Skeletal muscle tissue (tissue), 3 donors: ENCODE measurements at regions not wholly inside any gene's neighbourhood (a gene's known extent, or its start where the extent isn't known, plus 50 kb on each side); places are given as distances from the start of the nearest gene placed in this dataset.
"Not testable (repeated sequence)": the region's sequence is repeated elsewhere in the genome, so short reads cannot be mapped to it uniquely, and the experiment has no call there.

Experiments
- H3K27ac ChIP-seq: one replicate; pipeline ENCODE4 v1.7.0; 2013; ENCODE audit warnings: mild to moderate bottlenecking, low read depth, low read length, inconsistent platforms
- H3K27me3 ChIP-seq, 3 donors: one replicate each; pipeline ENCODE4 v1.7.0; 2013; ENCODE audit warnings: low read length in 3 of 3; ENCODE audit not compliant: control insufficient read depth in 3 of 3, insufficient read depth in 3 of 3
- H3K36me3 ChIP-seq, 3 donors: one replicate each; pipeline ENCODE4 v1.7.0; 2013; ENCODE audit warnings: low read length in 3 of 3; ENCODE audit not compliant: control insufficient read depth in 3 of 3, insufficient read depth in 3 of 3
- H3K4me1 ChIP-seq, 3 donors: one replicate each; pipeline ENCODE4 v1.7.0; 2013; ENCODE audit warnings: low read length in 3 of 3, mild to moderate bottlenecking in 3 of 3; ENCODE audit not compliant: control insufficient read depth in 3 of 3, insufficient read depth in 3 of 3
- H3K4me3 ChIP-seq, 3 donors: one replicate each; pipeline ENCODE4 v1.7.0; 2013; ENCODE audit warnings: low read length in 3 of 3
- H3K9ac ChIP-seq, 3 donors: one replicate each; pipeline ENCODE4 v1.7.0; 2013; ENCODE audit warnings: low read length in 3 of 3, mild to moderate bottlenecking in 3 of 3, moderate library complexity in 2 of 3, low read depth in 1 of 3
- H3K9me3 ChIP-seq, 3 donors: one replicate each; pipeline ENCODE4 v1.7.0; 2013; ENCODE audit warnings: low read length in 3 of 3; ENCODE audit not compliant: control insufficient read depth in 3 of 3
- donor health status: Osteomylitis.

DNA sequence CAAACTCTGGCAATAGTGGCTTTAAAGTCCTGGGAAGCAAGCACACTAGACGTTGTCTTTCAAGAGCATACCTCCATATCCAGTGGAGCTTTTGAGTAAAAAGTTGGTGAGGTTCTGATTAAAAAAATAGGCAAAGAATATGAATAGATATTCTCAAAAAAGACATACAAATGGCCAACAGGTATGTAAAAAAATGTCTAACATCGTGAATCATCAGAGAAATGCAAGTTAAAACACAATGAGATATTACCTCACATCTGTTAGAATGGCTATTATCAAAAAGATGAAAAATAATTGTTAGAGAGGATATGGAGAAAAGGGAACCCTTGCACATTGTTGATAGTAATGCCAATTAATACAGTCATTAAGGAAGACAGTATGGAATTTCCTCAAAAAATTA is 407.1 kb downstream of the MDFIC start:
- Histone ChIP-seq H3K4me1 (no peaks in the 10 kb centered on the region), H3K9me3 (no peaks in the 10 kb centered on the region), H3K27ac (no peak overlapping the region), H3K27me3 (no peaks in the 10 kb centered on the region), H3K36me3 (no peaks in the 10 kb centered on the region), H3K9ac (no peak overlapping the region), H3K4me3 (no peak overlapping the region)

DNA sequence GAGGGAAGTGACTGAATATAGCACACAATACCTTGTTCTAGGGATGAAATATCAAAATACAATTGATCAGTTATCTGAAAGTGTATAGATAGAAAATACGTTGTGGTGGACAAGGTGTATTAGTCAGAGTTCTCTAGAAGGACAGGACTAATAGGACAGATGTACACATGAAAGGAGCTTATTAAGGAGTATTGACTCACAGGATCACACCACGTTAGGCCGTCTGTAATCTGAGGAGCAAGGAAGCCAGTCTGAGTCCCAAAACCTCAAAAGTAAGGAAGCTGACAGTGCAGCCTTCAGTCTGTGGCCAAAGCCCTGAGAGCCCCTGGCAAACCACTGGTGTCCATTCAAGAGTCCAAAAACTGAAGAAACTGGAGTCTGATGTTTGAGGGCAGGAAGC is 406.1 kb downstream of the MDFIC start:
- Histone ChIP-seq H3K27ac (no peak overlapping the region), H3K36me3 (no peaks in the 10 kb centered on the region), H3K27me3 (no peaks in the 10 kb centered on the region), H3K9ac (no peak overlapping the region), H3K4me1 (no peaks in the 10 kb centered on the region), H3K9me3 (no peaks in the 10 kb centered on the region), H3K4me3 (no peak overlapping the region)

DNA sequence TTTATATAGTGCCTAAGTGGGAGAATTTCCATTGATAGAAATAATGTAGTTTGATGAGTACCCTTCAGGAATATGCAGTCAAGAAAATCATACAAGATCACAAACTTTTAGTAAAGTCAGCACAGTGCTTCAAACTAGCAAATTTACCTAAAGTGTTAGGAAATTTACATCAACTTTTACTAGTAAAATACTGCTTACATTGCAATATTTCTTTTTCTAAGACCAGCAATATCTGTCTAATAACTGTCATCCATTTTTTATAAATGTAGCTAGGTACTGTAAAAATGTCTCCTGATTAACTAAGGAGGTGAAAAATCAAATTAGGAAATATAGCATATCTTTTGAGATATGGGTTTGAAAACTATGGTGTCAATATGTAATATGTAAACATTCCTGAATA is 405.4 kb downstream of the MDFIC start:
- no peaks in the 10 kb centered on the region for H3K36me3 ChIP-seq
- no peaks in the 10 kb centered on the region for H3K27me3 ChIP-seq
- H3K4me3 ChIP-seq, result no peak overlapping the region
- H3K9ac ChIP-seq, result no peak overlapping the region
- no peaks in the 10 kb centered on the region for H3K9me3 ChIP-seq
- H3K4me1 ChIP-seq, result no peaks in the 10 kb centered on the region
- H3K27ac ChIP-seq, result no peak overlapping the region

DNA sequence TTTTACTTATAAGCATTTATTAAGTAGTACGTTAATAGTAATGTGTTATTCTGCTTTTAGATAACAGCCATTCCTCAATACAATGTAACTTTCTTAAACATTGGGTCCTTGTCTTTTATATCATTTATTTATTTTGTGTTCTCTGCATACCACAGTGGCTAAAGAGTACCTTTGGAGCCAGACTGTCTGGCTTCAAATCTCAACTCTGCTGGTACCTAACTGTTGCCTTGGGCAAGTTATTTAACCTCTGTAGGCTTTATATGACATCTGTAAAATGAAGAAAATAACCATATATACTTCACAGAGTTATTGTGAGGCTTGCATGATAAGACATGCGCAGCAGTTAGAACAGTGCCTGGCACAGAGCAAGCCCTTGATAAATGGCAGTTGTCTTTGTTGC is 397.6 kb downstream of the MDFIC start:
- Histone ChIP-seq H3K36me3 (no peaks in the 10 kb centered on the region), H3K9ac (no peak overlapping the region), H3K9me3 (no peaks in the 10 kb centered on the region), H3K4me1 (no peaks in the 10 kb centered on the region), H3K4me3 (no peak overlapping the region), H3K27me3 (no peaks in the 10 kb centered on the region), H3K27ac (no peak overlapping the region)

DNA sequence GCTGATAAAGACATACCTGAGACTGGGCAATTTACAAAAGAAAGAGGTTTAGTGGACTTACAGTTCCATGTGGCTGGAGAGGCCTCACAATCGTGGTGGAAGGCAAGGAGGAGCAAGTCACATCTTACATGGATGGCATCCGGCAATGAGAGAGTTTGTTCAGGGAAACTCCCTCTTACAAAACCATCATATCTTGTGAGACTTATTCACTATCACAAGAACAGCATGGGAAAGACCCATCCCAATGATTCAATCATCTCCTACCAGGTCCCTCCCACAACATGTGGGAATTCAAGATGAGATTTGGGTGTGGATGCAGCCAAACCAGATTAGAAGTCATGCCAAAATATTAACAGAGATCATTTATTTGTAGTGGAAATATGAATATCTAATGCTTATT is 388.4 kb downstream of the MDFIC start:
- not testable (repeated sequence) for H3K9ac ChIP-seq, H3K9me3 ChIP-seq, H3K27me3 ChIP-seq, H3K27ac ChIP-seq, H3K4me3 ChIP-seq, H3K36me3 ChIP-seq, H3K4me1 ChIP-seq

DNA sequence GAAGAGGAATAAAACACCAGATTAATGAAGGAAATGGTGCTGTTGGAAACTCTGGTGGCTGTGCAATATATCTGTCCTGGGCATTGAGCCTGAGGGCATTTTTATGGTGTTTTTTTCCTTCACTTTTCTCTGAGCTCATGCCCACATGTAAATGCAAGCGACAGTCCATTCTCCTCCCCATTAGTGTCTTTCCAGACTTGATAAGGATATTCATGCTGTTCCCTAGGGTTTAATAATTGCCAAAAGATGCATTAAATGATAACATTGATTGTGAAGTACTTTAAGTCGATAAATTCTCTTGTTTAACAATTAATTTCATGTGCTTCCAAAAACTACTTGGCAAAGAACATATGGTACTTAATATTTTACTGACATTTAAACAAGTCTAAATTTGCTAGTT is 384.7 kb downstream of the MDFIC start:
- H3K27me3 ChIP-seq, result no peaks in the 10 kb centered on the region
- no peaks in the 10 kb centered on the region for H3K36me3 ChIP-seq
- no peak overlapping the region for H3K4me3 ChIP-seq
- H3K9ac ChIP-seq, result no peak overlapping the region
- no peaks in the 10 kb centered on the region for H3K4me1 ChIP-seq
- H3K9me3 ChIP-seq, result no peaks in the 10 kb centered on the region
- H3K27ac ChIP-seq, result no peak overlapping the region

DNA sequence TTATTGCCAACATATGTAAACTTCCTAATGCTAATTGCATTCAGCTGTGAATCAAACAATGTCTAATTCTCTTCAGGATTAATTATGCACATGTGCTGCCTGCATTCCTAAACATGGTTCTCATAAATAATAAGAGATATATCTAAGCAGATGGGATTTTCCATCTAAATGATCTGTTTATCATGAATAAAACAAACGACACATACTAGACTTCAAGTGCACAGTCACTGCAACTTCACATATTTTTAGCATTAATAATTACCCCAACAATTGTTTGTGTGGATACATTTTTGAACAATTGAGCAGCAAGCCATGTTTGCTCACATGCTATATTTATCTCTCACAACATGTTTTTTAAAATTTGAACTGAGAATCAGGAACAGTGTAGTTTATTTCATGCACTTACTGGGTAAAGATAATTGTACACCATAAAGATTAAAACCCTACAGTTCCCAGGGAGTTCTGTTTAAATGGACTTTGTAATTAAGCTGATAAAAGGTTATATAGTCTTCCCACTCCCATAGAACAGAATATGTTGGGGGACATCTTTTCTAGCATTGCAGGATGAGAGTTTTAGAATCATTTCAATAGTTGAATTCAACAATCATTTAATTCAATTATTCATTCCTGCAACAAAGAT is 378.5 kb downstream of the MDFIC start:
- no peaks in the 10 kb centered on the region for H3K36me3 ChIP-seq
- H3K4me3 ChIP-seq, result no peak overlapping the region
- no peak overlapping the region for H3K27ac ChIP-seq
- no peaks in the 10 kb centered on the region for H3K27me3 ChIP-seq
- no peak overlapping the region for H3K9ac ChIP-seq
- no peaks in the 10 kb centered on the region for H3K9me3 ChIP-seq
- H3K4me1 ChIP-seq, result no peaks in the 10 kb centered on the region

DNA sequence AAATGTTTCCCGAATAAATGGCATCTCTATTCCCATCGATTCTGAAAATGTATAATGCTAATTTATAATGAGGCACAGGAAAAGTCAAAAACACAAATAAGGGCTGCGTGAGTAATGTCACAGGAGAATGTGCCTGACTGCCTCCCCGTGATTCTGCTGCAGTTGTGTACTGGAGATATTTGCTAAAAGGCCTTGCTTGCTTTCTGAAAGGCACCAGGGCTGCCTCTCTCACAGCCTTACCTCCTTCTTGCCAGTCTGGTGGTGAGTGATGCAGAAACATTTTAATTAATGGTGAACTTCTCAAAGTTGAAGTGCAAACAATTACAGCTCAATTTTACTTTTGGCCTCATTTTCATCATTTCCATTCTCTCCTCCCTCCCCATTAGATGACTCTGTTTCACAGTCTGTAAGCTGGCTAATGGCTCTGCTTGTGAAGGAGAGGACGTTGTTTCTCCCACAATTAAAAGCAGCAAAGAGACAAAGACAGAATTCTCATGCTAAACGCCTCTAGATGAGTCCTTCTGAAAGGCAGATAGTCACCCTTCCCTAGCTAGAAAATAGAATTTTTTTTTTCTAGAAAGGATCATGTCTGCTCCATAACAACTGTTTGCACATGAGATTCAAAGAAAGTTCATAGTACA is 377.6 kb downstream of the MDFIC start:
- Histone ChIP-seq H3K9ac (no peak overlapping the region), H3K4me3 (no peak overlapping the region), H3K27me3 (no peaks in the 10 kb centered on the region), H3K27ac (no peak overlapping the region), H3K9me3 (no peaks in the 10 kb centered on the region), H3K36me3 (no peaks in the 10 kb centered on the region), H3K4me1 (no peaks in the 10 kb centered on the region)

DNA sequence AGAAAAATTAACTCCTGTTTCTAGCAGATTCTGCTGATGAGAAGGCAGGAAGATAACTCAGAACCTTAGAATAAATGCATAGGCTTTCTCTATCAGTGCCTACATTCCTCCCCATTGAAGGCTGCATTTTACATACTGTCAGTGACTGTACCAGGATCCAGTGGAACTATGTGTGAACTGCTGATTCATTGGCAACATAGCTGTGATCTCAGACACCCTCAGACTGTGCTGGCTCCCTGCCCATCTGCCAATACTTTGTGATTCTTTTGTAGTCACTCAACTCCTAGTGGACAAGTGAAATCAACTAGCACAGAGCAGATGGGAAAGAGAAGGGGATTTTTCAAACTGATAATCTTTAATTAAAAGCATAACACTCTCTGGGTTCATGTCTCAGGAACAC is 375.8 kb downstream of the MDFIC start:
- H3K4me3 ChIP-seq, result no peak overlapping the region
- no peaks in the 10 kb centered on the region for H3K9me3 ChIP-seq
- no peaks in the 10 kb centered on the region for H3K36me3 ChIP-seq
- H3K27ac ChIP-seq, result no peak overlapping the region
- H3K9ac ChIP-seq, result no peak overlapping the region
- H3K27me3 ChIP-seq, result no peaks in the 10 kb centered on the region
- no peaks in the 10 kb centered on the region for H3K4me1 ChIP-seq

DNA sequence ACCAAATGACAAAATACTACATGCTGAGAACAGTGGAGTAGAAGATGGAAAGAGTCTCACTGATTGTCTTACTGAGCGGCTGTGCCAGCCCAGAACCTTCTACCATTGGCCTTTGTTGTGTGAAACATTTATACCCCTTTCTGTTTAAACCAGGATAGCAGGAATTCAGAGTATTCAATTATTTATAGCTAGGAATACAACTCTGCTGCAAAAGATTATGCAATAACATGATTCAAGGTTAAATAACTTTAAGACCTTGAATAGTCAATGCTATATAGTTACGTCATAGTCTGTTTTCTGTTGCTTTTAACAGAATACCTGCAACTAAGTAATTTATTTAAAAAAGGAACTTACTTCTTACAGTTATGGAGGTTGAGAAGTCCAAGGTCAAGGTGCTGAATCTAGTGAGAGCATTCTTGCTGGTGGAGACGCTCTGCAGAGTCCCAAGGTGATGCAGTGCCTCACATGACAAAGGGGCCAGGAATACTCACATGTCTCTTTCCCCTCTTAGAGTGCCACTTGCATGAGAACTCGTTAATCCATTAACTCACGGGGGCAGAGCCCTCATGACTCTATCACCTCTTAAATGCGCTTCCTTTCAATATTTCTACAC is 371.8 kb downstream of the MDFIC start:
- Histone ChIP-seq H3K27me3 (no peaks in the 10 kb centered on the region), H3K36me3 (no peaks in the 10 kb centered on the region), H3K4me3 (no peak overlapping the region), H3K9me3 (no peaks in the 10 kb centered on the region), H3K9ac (no peak overlapping the region), H3K27ac (no peak overlapping the region), H3K4me1 (no peaks in the 10 kb centered on the region)
